ENCODE measurements at regions not wholly inside any gene's neighbourhood (a gene's known extent, or its start where the extent isn't known, plus 50 kb on each side); places are given as distances from the start of the nearest gene placed in this dataset.

GRCh38 chr2:126356631-126357030 lies 299.3 kb upstream of the GYPC start:
- TF ChIP-seq CTCF (conservative IDR thresholded peaks at IDR 0.05; ENCODE audit: low read depth in 2 of 2) (no peak), POLR2AphosphoS5 (IDR thresholded peaks at IDR 0.05; ENCODE audit: low read depth) (no peak), REST (IDR thresholded peaks at IDR 0.05; ENCODE audit: unreplicated experiment) (no peak), EZH2 (IDR thresholded peaks at IDR 0.05; ENCODE audit: low read depth, unreplicated experiment) (no peak), CREB1 (CRISPR knock-in tag; IDR thresholded peaks at IDR 0.05; ENCODE audit: low read depth) (no peak), EZH2phosphoT487 (IDR thresholded peaks at IDR 0.05; ENCODE audit: unreplicated experiment) (no peak)
